ENCODE measurements at regions not wholly inside any gene's neighbourhood (a gene's known extent, or its start where the extent isn't known, plus 50 kb on each side); places are given as distances from the start of the nearest gene placed in this dataset.

GRCh38 chr4:23978002-23978401 lies 88.2 kb upstream of the PPARGC1A start:
- no peak overlapping the region for H3K4me3 Mint-ChIP-seq

GRCh38 chr4:23976423-23976822 lies 86.6 kb upstream of the PPARGC1A start:
- Histone ChIP-seq H3K9me3 (ENCODE audit: control insufficient read depth, insufficient read depth, low read length) (no peaks in the 10 kb centered on the region), H3K27me3 (ENCODE audit: control insufficient read depth, insufficient read depth, low read length) (no peaks in the 10 kb centered on the region), H3K4me3 (ENCODE audit: low read length) (no peak overlapping the region), H3K27ac (ENCODE audit: low read length) (no peak overlapping the region), H3K36me3 (ENCODE audit: control insufficient read depth, insufficient read depth, low read length) (no peaks in the 10 kb centered on the region), H3K4me1 (ENCODE audit: control insufficient read depth, insufficient read depth, low read length) (no peaks in the 10 kb centered on the region)
- ATAC-seq: no peak
- no peak for DNase-seq
- Mint-ChIP-seq H3K4me3 (no peak overlapping the region), H3K9me3 (peaks cover 4 to 10% of the 10 kb centered on the region in 2 donors), H3K4me1 (no peaks in the 10 kb centered on the region), H3K36me3 (no peaks in the 10 kb centered on the region), H3K27me3 (ENCODE audit: low read depth in 2 of 2) (no peaks in the 10 kb centered on the region), H3K27ac (no peak overlapping the region)
- 71% methylated on average over 1 of the region's 2 CpGs for WGBS (ENCODE audit: insufficient coverage)
- TF ChIP-seq CTCF (IDR thresholded peaks at IDR 0.05): no peak
- intact Hi-C loops (cut with micrococcal nuclease): no loop called here

More at GRCh38 chr4:23978002-23978401, 88.2 kb upstream of the PPARGC1A start:
- intact Hi-C loops (cut with micrococcal nuclease): no loop called here
- no peaks in the 10 kb centered on the region for H3K4me1 Mint-ChIP-seq
- DNase-seq (no peak), ATAC-seq (no peak)
- Histone ChIP-seq H3K9me3 (ENCODE audit: control insufficient read depth, insufficient read depth, low read length) (no peaks in the 10 kb centered on the region), H3K36me3 (ENCODE audit: control insufficient read depth, insufficient read depth, low read length) (no peaks in the 10 kb centered on the region), H3K4me3 (ENCODE audit: low read length) (no peak overlapping the region), H3K27ac (ENCODE audit: low read length) (no peak overlapping the region), H3K4me1 (ENCODE audit: control insufficient read depth, insufficient read depth, low read length) (no peaks in the 10 kb centered on the region), H3K27me3 (ENCODE audit: control insufficient read depth, insufficient read depth, low read length) (no peaks in the 10 kb centered on the region)
- no peak overlapping the region for H3K27ac Mint-ChIP-seq
- peaks cover 6 to 10% of the 10 kb centered on the region in 2 donors for H3K9me3 Mint-ChIP-seq
- H3K27me3 Mint-ChIP-seq (ENCODE audit: low read depth in 2 of 2): no peaks in the 10 kb centered on the region
- TF ChIP-seq CTCF (IDR thresholded peaks at IDR 0.05): no peak
- 86% methylated on average over 2 of the region's 3 CpGs for WGBS (ENCODE audit: insufficient coverage)
- H3K36me3 Mint-ChIP-seq: no peaks in the 10 kb centered on the region

GRCh38 chr4:23973308-23973855 lies 83.5 kb upstream of the PPARGC1A start:
- Mint-ChIP-seq H3K36me3 (no peaks in the 10 kb centered on the region), H3K27ac (no peak overlapping the region), H3K4me3 (no peak overlapping the region), H3K9me3 (peaks cover 4 to 8% of the 10 kb centered on the region in 2 donors), H3K27me3 (ENCODE audit: low read depth in 2 of 2) (no peaks in the 10 kb centered on the region), H3K4me1 (no peaks in the 10 kb centered on the region)
- H3K27ac ChIP-seq (ENCODE audit: low read length): no peak overlapping the region
- H3K4me1 ChIP-seq (ENCODE audit: control insufficient read depth, insufficient read depth, low read length): no peaks in the 10 kb centered on the region
- no CpG with 5 or more reads among the region's 1 CpG for WGBS (ENCODE audit: insufficient coverage)
- no peak for TF ChIP-seq CTCF (IDR thresholded peaks at IDR 0.05)
- DNase-seq (no peak), ATAC-seq (no peak)
- H3K27me3 ChIP-seq (ENCODE audit: control insufficient read depth, insufficient read depth, low read length): no peaks in the 10 kb centered on the region
- no peaks in the 10 kb centered on the region for H3K9me3 ChIP-seq (ENCODE audit: control insufficient read depth, insufficient read depth, low read length)
- no peak overlapping the region for H3K4me3 ChIP-seq (ENCODE audit: low read length)
- no peaks in the 10 kb centered on the region for H3K36me3 ChIP-seq (ENCODE audit: control insufficient read depth, insufficient read depth, low read length)
- intact Hi-C loops (cut with micrococcal nuclease): no loop called here

GRCh38 chr4:23972805-23973204 lies 83.0 kb upstream of the PPARGC1A start:
- intact Hi-C loops (cut with micrococcal nuclease): no loop called here
- 67% methylated on average over 3 of the region's 3 CpGs for WGBS (ENCODE audit: insufficient coverage)

More at GRCh38 chr4:23972805-23973204, 83.0 kb upstream of the PPARGC1A start:
- Histone ChIP-seq H3K4me1 (ENCODE audit: control insufficient read depth, insufficient read depth, low read length) (no peaks in the 10 kb centered on the region), H3K4me3 (ENCODE audit: low read length) (no peak overlapping the region), H3K9me3 (ENCODE audit: control insufficient read depth, insufficient read depth, low read length) (no peaks in the 10 kb centered on the region), H3K27me3 (ENCODE audit: control insufficient read depth, insufficient read depth, low read length) (no peaks in the 10 kb centered on the region), H3K36me3 (ENCODE audit: control insufficient read depth, insufficient read depth, low read length) (no peaks in the 10 kb centered on the region), H3K27ac (ENCODE audit: low read length) (no peak overlapping the region)
- ATAC-seq: no peak
- Mint-ChIP-seq H3K4me1 (no peaks in the 10 kb centered on the region), H3K27me3 (ENCODE audit: low read depth in 2 of 2) (no peaks in the 10 kb centered on the region), H3K36me3 (no peaks in the 10 kb centered on the region), H3K27ac (no peak overlapping the region), H3K4me3 (no peak overlapping the region), H3K9me3 (peaks cover 4 to 8% of the 10 kb centered on the region in 2 donors)
- no peak for TF ChIP-seq CTCF (IDR thresholded peaks at IDR 0.05)
- DNase-seq: no peak
